HepG2 (cell line): ENCODE measurements at regions not wholly inside any gene's neighbourhood (a gene's known extent, or its start where the extent isn't known, plus 50 kb on each side); places are given as distances from the start of the nearest gene placed in this dataset.

ENCODE experiments used
- ATAC-seq: fragments of 200-7000 bp; cut with Tn5 transposase; 3 replicates; pipeline ENCODE4 v1.9.1; 2020; ENCODE audit warnings: mild to moderate bottlenecking, moderate library complexity
- BruUV-seq: library from RNA; stranded (reverse); fragments of 400-500 nt; replicated peaks from 2 replicates; lab custom pipeline; 2021; lab: Mats Ljungman, UMichigan
- CTCF ChIA-PET: fragments of 300-600 bp; formaldehyde crosslinking; extraction: SDS; loops from one replicate; lab custom pipeline; 2021; ENCODE audit warnings: low total read pairs, inconsistent platforms, low intra/inter-chr PET ratio; lab: Yijun Ruan, JAX
- POLR2A ChIA-PET: fragments of 350-600 bp; sonication (Branson Sonifier 250); formaldehyde crosslinking; loops from one replicate; lab custom pipeline; 2020; ENCODE audit warnings: antibody characterized with exemption, inconsistent platforms; lab: Yijun Ruan, JAX
- DNase-seq: peaks from one replicate; pipeline ENCODE4 v3.0.0-alpha.2; 2015; ENCODE audit warnings: low spot score
- FAIRE-seq: peaks from 3 replicates; lab custom pipeline; 2011; peaks lifted over from hg19 to GRCh38; lab: Jason Lieb, UNC
- H2AFZ ChIP-seq: one replicate; pipeline ENCODE4 v1.6.1; 2011; ENCODE audit warnings: low read length, inconsistent platforms
- H3K27ac ChIP-seq: fragments of 300-600 bp; 3 replicates; pipeline ENCODE4 v1.8.0; 2011; ENCODE audit warnings: mixed run types, mild to moderate bottlenecking, mixed read lengths, low read length, inconsistent platforms; ENCODE audit not compliant: insufficient read depth; ENCODE audit errors: extremely low read length
- H3K27me3 ChIP-seq, 2 experiments: fragments of 200-600 bp in 1 of 2; 2 replicates in 1 of 2; 3 replicates in 1 of 2; pipeline versions ENCODE4 v1.6.0 to v1.8.0; 2011; ENCODE audit warnings: low read length in 2 of 2, mild to moderate bottlenecking in 2 of 2, moderate library complexity in 2 of 2, inconsistent platforms in 1 of 2; ENCODE audit not compliant: insufficient read depth in 2 of 2, control insufficient read depth in 1 of 2
- H3K36me3 ChIP-seq, 2 experiments: fragments of 200-600 bp in 1 of 2; replicated peaks in 1 of 2; 2 replicates in 1 of 2; 3 replicates in 1 of 2; pipeline versions ENCODE4 v1.5.1 to v1.8.0; 2011; ENCODE audit warnings: low read length in 2 of 2, inconsistent platforms in 1 of 2; ENCODE audit not compliant: insufficient read depth in 2 of 2, control insufficient read depth in 1 of 2
- H3K4me1 ChIP-seq: 2 replicates; pipeline ENCODE4 v1.5.1; 2012; ENCODE audit warnings: low read length, inconsistent platforms; ENCODE audit not compliant: insufficient read depth
- H3K4me2 ChIP-seq: 2 replicates; pipeline ENCODE4 v1.6.0; 2011; ENCODE audit warnings: low read depth, low read length, inconsistent platforms
- H3K4me3 ChIP-seq, 3 experiments: fragments of 200-600 bp in 1 of 3; sonication (generic), shearing (Covaris generic) in 1 of 3; replicated peaks in 1 of 3; 2 replicates each; pipeline ENCODE4 v1.5.1; 2011 to 2016; ENCODE audit warnings: low read length in 3 of 3, inconsistent platforms in 2 of 3, low read depth in 2 of 3, mild to moderate bottlenecking in 2 of 3, control low read depth in 1 of 3, mixed read lengths in 1 of 3; ENCODE audit not compliant: insufficient read depth in 1 of 3
- H3K79me2 ChIP-seq: one replicate; pipeline ENCODE4 v1.6.1; 2011; ENCODE audit warnings: low read length, inconsistent platforms; ENCODE audit not compliant: insufficient read depth
- H3K9ac ChIP-seq: 2 replicates; pipeline ENCODE4 v1.6.0; 2011; ENCODE audit warnings: mild to moderate bottlenecking, low read depth, low read length, inconsistent platforms; ENCODE audit not compliant: insufficient read depth
- H3K9me3 ChIP-seq: 2 replicates; pipeline ENCODE4 v1.5.1; 2012; ENCODE audit warnings: mild to moderate bottlenecking, low read length
- H4K20me1 ChIP-seq: 2 replicates; pipeline ENCODE4 v1.6.0; 2011; ENCODE audit warnings: inconsistent platforms, mild to moderate bottlenecking, low read length, moderate library complexity; ENCODE audit not compliant: insufficient read depth
- BCL3 ChIP-seq: sonication (generic); formaldehyde crosslinking; IDR thresholded peaks from 2 replicates; pipeline ENCODE4 v1.5.1; 2020; ENCODE audit warnings: mild to moderate bottlenecking, missing genetic modification reagents, moderate library complexity
- CEBPG ChIP-seq: IDR thresholded peaks from 2 replicates; pipeline ENCODE4 v1.6.1; 2016
- FOXM1 ChIP-seq: sonication (generic); formaldehyde crosslinking; IDR thresholded peaks from 2 replicates; pipeline ENCODE4 v1.5.0; 2020; ENCODE audit warnings: missing genetic modification reagents
- GLMP ChIP-seq: sonication (generic); formaldehyde crosslinking; IDR thresholded peaks from 2 replicates; pipeline ENCODE4 v1.9.0; 2021; ENCODE audit warnings: missing genetic modification reagents, mild to moderate bottlenecking, borderline replicate concordance
- HMG20A ChIP-seq: IDR thresholded peaks from 2 replicates; pipeline ENCODE4 v1.6.1; 2016; ENCODE audit warnings: borderline replicate concordance
- LBX2 ChIP-seq: sonication (generic); formaldehyde crosslinking; IDR thresholded peaks from 2 replicates; pipeline ENCODE4 v1.5.0; 2020; ENCODE audit warnings: missing genetic modification reagents, mild to moderate bottlenecking, borderline replicate concordance
- MAFF ChIP-seq: IDR thresholded peaks from 2 replicates; pipeline ENCODE4 v1.6.1; 2011; ENCODE audit warnings: low read depth, low read length, improper control_type of control experiment
- MAFK ChIP-seq, 2 experiments: IDR thresholded peaks in 1 of 2; conservative IDR thresholded peaks in 1 of 2; 2 replicates each; pipeline ENCODE4 v1.6.1; 2011; ENCODE audit warnings: improper control_type of control experiment in 2 of 2, low read length in 2 of 2
- PAF1 ChIP-seq: IDR thresholded peaks from 2 replicates; pipeline ENCODE4 v1.6.1; 2016; ENCODE audit warnings: missing genetic modification reagents, missing compliant biosample characterization
- PRDM10 ChIP-seq: sonication (generic); formaldehyde crosslinking; IDR thresholded peaks from 2 replicates; pipeline ENCODE4 v1.4.0; 2020; ENCODE audit warnings: low read depth, missing genetic modification reagents
- TOE1 ChIP-seq: sonication (generic); formaldehyde crosslinking; IDR thresholded peaks from 2 replicates; pipeline ENCODE4 v1.4.0; 2020; ENCODE audit warnings: mild to moderate bottlenecking, missing genetic modification reagents
- ZBTB8A ChIP-seq: sonication (generic); formaldehyde crosslinking; IDR thresholded peaks from 2 replicates; pipeline ENCODE4 v1.4.0; 2020; ENCODE audit warnings: mild to moderate bottlenecking, low read depth, missing genetic modification reagents, borderline replicate concordance
- ZNF678 ChIP-seq: sonication (generic); formaldehyde crosslinking; IDR thresholded peaks from 2 replicates; pipeline ENCODE4 v1.4.0; 2020; ENCODE audit warnings: mild to moderate bottlenecking, missing genetic modification reagents
- ZNF878 ChIP-seq: sonication (generic); formaldehyde crosslinking; IDR thresholded peaks from 2 replicates; pipeline ENCODE4 v1.8.1; 2023; ENCODE audit warnings: mild to moderate bottlenecking, missing genetic modification reagents, moderate library complexity
- WGBS: methylation state at CpG from one replicate; pipeline ENCODE4 v1.1.6; 2017; ENCODE audit warnings: low lambda C conversion rate; 5-methylcytosine and 5-hydroxymethylcytosine counted together
- in situ Hi-C: cut with HindIII; loops from 2 replicates; pipeline ENCODE4 v1.10.0; 2017; ENCODE audit warnings: low pct_unique_long_range_greater_than_20kb; ENCODE audit not compliant: extremely low pct_ligation_motif_present
- intact Hi-C: fragments of 100-400 bp; cut with micrococcal nuclease; formaldehyde crosslinking; loops from one replicate; pipeline ENCODE4 v1.10.0; 2022; ENCODE audit not compliant: unreplicated experiment

GRCh38 chr7:41612386-41612785, 90.5 kb downstream of the INHBA start:
- POLR2A ChIA-PET: no interaction called here
- WGBS: 27% methylated on average over 4 of the region's 4 CpGs
- no TSS peak for BruUV-seq

GRCh38 chr7:41608447-41608846, 94.4 kb downstream of the INHBA start:
- intact Hi-C loops: loop anchor here (10.0 kb wide), 1 partner anchor 1846 kb away; no protein-coding TSS in a partner anchor
- no TSS peak for BruUV-seq
- Histone ChIP-seq H3K36me3 (no peaks in the 10 kb centered on the region), H2AFZ (no peak overlapping the region), H3K9ac (no peak overlapping the region), H4K20me1 (no peaks in the 10 kb centered on the region)
- ChIA-PET POLR2A (no interaction called here), CTCF (no interaction called here)
- 1% methylated on average over 2 of the region's 2 CpGs for WGBS
- TF ChIP-seq MAFK (conservative IDR thresholded peaks at IDR 0.05 in 1 of 2, IDR thresholded peaks at IDR 0.05 in 1 of 2; ENCODE audit: low read length in 2 of 2): peak; percentile 45 to 76; a peak in 3 of 4 replicates
- no peak for TF ChIP-seq CEBPG (CRISPR knock-in tag)
- no peak for TF ChIP-seq BCL3 (CRISPR knock-in tag)
- no peak for TF ChIP-seq FOXM1 (CRISPR knock-in tag)
- TF ChIP-seq ZNF878 (CRISPR knock-in tag): no peak
- peak; percentile 67 for TF ChIP-seq MAFF
- TF ChIP-seq LBX2: no peak
- no peak for TF ChIP-seq HMG20A (CRISPR knock-in tag)
- no peak for TF ChIP-seq GLMP (CRISPR knock-in tag)
- no peak for TF ChIP-seq ZNF678
- no peak for TF ChIP-seq PRDM10 (CRISPR knock-in tag)
- TF ChIP-seq, all 625 proteins: peak for 2
- no peaks in the 10 kb centered on the region for H3K4me1 ChIP-seq
- DNase-seq: no peak
- no peak overlapping the region for H3K4me2 ChIP-seq
- H3K27me3 ChIP-seq: no peaks in the 10 kb centered on the region
- no peaks in the 10 kb centered on the region for H3K79me2 ChIP-seq
- no peak for ATAC-seq
- FAIRE-seq: no peak
- peaks cover 29% of the 10 kb centered on the region for H3K9me3 ChIP-seq
- no peak overlapping the region for H3K4me3 ChIP-seq
- in situ Hi-C loops: no loop called here
- no peak overlapping the region for H3K27ac ChIP-seq

More at GRCh38 chr7:41612386-41612785, 90.5 kb downstream of the INHBA start:
- CTCF ChIA-PET: no interaction called here
- no peaks in the 10 kb centered on the region for H3K27me3 ChIP-seq
- H3K27ac ChIP-seq: no peak overlapping the region
- H3K36me3 ChIP-seq: no peaks in the 10 kb centered on the region
- H2AFZ ChIP-seq: no peak overlapping the region
- no peaks in the 10 kb centered on the region for H4K20me1 ChIP-seq
- no peak overlapping the region for H3K4me2 ChIP-seq
- no peak overlapping the region for H3K9ac ChIP-seq
- no peaks in the 10 kb centered on the region for H3K4me1 ChIP-seq
- no peaks in the 10 kb centered on the region for H3K79me2 ChIP-seq
- no peak for ATAC-seq
- H3K4me3 ChIP-seq: no peak overlapping the region
- intact Hi-C loops: no loop called here
- peaks cover 41% of the 10 kb centered on the region for H3K9me3 ChIP-seq
- no peak for DNase-seq
- TF ChIP-seq ZBTB8A (no peak), TOE1 (CRISPR knock-in tag) (no peak), PAF1 (CRISPR knock-in tag) (no peak)
- TF ChIP-seq, all 625 proteins: peak for 0
- no peak for FAIRE-seq
- in situ Hi-C loops: no loop called here
